CD1c-positive myeloid dendritic cell (primary cell): ENCODE measurements at regions not wholly inside any gene's neighbourhood (a gene's known extent, or its start where the extent isn't known, plus 50 kb on each side); places are given as distances from the start of the nearest gene placed in this dataset.

ENCODE experiments used
- DNase-seq: peaks from one replicate; pipeline ENCODE4 v3.0.0-alpha.2; 2016; ENCODE audit errors: extremely low spot score

- DNase-seq = no peak
These were observed 242.3 kb upstream of the GPRIN3 start for GRCh38 chr4:89549907-89550306.

GRCh38 chr4:89545315-89545714 is 237.7 kb upstream of the GPRIN3 start:
- no peak for DNase-seq

GRCh38 chr4:89541998-89542397 is 234.4 kb upstream of the GPRIN3 start:
- no peak for DNase-seq

- no peak for DNase-seq
These were observed 232.5 kb upstream of the GPRIN3 start for GRCh38 chr4:89539797-89540711.

GRCh38 chr4:89539374-89539773 is 231.8 kb upstream of the GPRIN3 start:
- no peak for DNase-seq

- no peak for DNase-seq
These were observed 231.3 kb upstream of the GPRIN3 start for GRCh38 chr4:89538886-89539285.

- no peak for DNase-seq
These were observed 230.6 kb upstream of the GPRIN3 start for GRCh38 chr4:89538171-89538570.

GRCh38 chr4:89537281-89537680 is 229.7 kb upstream of the GPRIN3 start:
- no peak for DNase-seq

GRCh38 chr4:89535251-89535650 is 227.7 kb upstream of the GPRIN3 start:
- no peak for DNase-seq

- no peak for DNase-seq
These were observed 226.8 kb upstream of the GPRIN3 start for GRCh38 chr4:89534356-89534755.

GRCh38 chr4:89531932-89532640 is 224.5 kb upstream of the GPRIN3 start:
- no peak for DNase-seq

- DNase-seq = no peak
These were observed 221.0 kb upstream of the GPRIN3 start for GRCh38 chr4:89528526-89529133.

GRCh38 chr4:89521826-89522225 is 214.2 kb upstream of the GPRIN3 start:
- DNase-seq = no peak

- no peak for DNase-seq
These were observed 212.2 kb upstream of the GPRIN3 start for GRCh38 chr4:89519771-89520320.

- no peak for DNase-seq
These were observed 210.7 kb upstream of the GPRIN3 start for GRCh38 chr4:89518259-89518658.

GRCh38 chr4:89514811-89515210 is 207.2 kb upstream of the GPRIN3 start:
- no peak for DNase-seq

GRCh38 chr4:89511776-89512175 is 204.2 kb upstream of the GPRIN3 start:
- no peak for DNase-seq

GRCh38 chr4:89509708-89510281 is 202.2 kb upstream of the GPRIN3 start:
- DNase-seq = no peak

GRCh38 chr4:89506866-89507491 is 199.4 kb upstream of the GPRIN3 start:
- no peak for DNase-seq

GRCh38 chr4:89502581-89502980 is 195.0 kb upstream of the GPRIN3 start:
- DNase-seq = no peak

GRCh38 chr4:89497517-89498308 is 190.1 kb upstream of the GPRIN3 start:
- DNase-seq = no peak
